NCI-H226 (cell line): ENCODE measurements at regions not wholly inside any gene's neighbourhood (a gene's known extent, or its start where the extent isn't known, plus 50 kb on each side); places are given as distances from the start of the nearest gene placed in this dataset.
"Not testable (repeated sequence)": the region's sequence is repeated elsewhere in the genome, so short reads cannot be mapped to it uniquely, and the experiment has no call there.

Source experiments
- DNase-seq: peaks from one replicate; pipeline ENCODE4 v3.0.0-alpha.2; 2015

GRCh38 chr9:101951598-101951997 lies 213.2 kb upstream of the GRIN3A start:
- no peak for DNase-seq

GRCh38 chr9:101931756-101932155 lies 193.3 kb upstream of the GRIN3A start:
- no peak for DNase-seq

- DNase-seq = no peak
Measured at GRCh38 chr9:101930783-101931182, 192.3 kb upstream of the GRIN3A start.

GRCh38 chr9:101925498-101925897 lies 187.1 kb upstream of the GRIN3A start:
- no peak for DNase-seq

- DNase-seq = no peak
Measured at GRCh38 chr9:101923451-101923850, 185.0 kb upstream of the GRIN3A start.

GRCh38 chr9:101916948-101917347 lies 178.5 kb upstream of the GRIN3A start:
- DNase-seq = not testable (repeated sequence)

- no peak for DNase-seq
Measured at GRCh38 chr9:101915482-101915881, 177.0 kb upstream of the GRIN3A start.

GRCh38 chr9:101912698-101913097 lies 174.3 kb upstream of the GRIN3A start:
- no peak for DNase-seq

GRCh38 chr9:101907466-101907865 lies 169.0 kb upstream of the GRIN3A start:
- no peak for DNase-seq

- no peak for DNase-seq
Measured at GRCh38 chr9:101904845-101905244, 166.4 kb upstream of the GRIN3A start.

- DNase-seq = no peak
Measured at GRCh38 chr9:101902051-101902450, 163.6 kb upstream of the GRIN3A start.

- no peak for DNase-seq
Measured at GRCh38 chr9:101897196-101897595, 158.7 kb upstream of the GRIN3A start.

- DNase-seq = no peak
Measured at GRCh38 chr9:101893661-101894646, 155.5 kb upstream of the GRIN3A start.

GRCh38 chr9:101881508-101881907 lies 143.1 kb upstream of the GRIN3A start:
- DNase-seq = no peak

GRCh38 chr9:101880846-101881245 lies 142.4 kb upstream of the GRIN3A start:
- DNase-seq = no peak

- DNase-seq = no peak
Measured at GRCh38 chr9:101878734-101879133, 140.3 kb upstream of the GRIN3A start.

GRCh38 chr9:101877439-101877838 lies 139.0 kb upstream of the GRIN3A start:
- no peak for DNase-seq

- DNase-seq = no peak
Measured at GRCh38 chr9:101861472-101861871, 123.0 kb upstream of the GRIN3A start.

GRCh38 chr9:101860920-101861319 lies 122.5 kb upstream of the GRIN3A start:
- DNase-seq = no peak

- no peak for DNase-seq
Measured at GRCh38 chr9:101859620-101860019, 121.2 kb upstream of the GRIN3A start.

- no peak for DNase-seq
Measured at GRCh38 chr9:101858026-101858425, 119.6 kb upstream of the GRIN3A start.

GRCh38 chr9:101849102-101849707 lies 110.8 kb upstream of the GRIN3A start:
- no peak for DNase-seq

GRCh38 chr9:101848485-101848919 lies 110.1 kb upstream of the GRIN3A start:
- no peak for DNase-seq

GRCh38 chr9:101846161-101846560 lies 107.7 kb upstream of the GRIN3A start:
- no peak for DNase-seq
